CD4-positive, alpha-beta T cell (primary cell): ENCODE measurements at regions not wholly inside any gene's neighbourhood (a gene's known extent, or its start where the extent isn't known, plus 50 kb on each side); places are given as distances from the start of the nearest gene placed in this dataset.

ENCODE experiments used
- ATAC-seq: fragments of 200-7000 bp; cut with Tn5 transposase; one replicate; pipeline ENCODE4 v1.10.0; 2022; ENCODE audit warnings: mild to moderate bottlenecking; ENCODE audit not compliant: poor library complexity
- CTCF ChIA-PET: fragments of 350-600 bp; sonication (Branson Sonifier 250); formaldehyde crosslinking; loops from one replicate; lab custom pipeline; 2021; ENCODE audit warnings: antibody characterized with exemption, inconsistent platforms; lab: Charles Lee
- POLR2A ChIA-PET: fragments of 350-600 bp; sonication (Branson Sonifier 250); formaldehyde crosslinking; loops from one replicate; lab custom pipeline; 2021; ENCODE audit warnings: antibody characterized with exemption, inconsistent platforms; lab: Charles Lee
- DNase-seq, 14 experiments: peaks; one replicate each; pipeline ENCODE4 v3.0.0-alpha.2; 2013 to 2020; ENCODE audit warnings: mixed read lengths in 2 of 14
- H3K27ac ChIP-seq, 2 donors: one replicate each; pipeline versions ENCODE4 v1.5.1 to v1.7.0; 2013; ENCODE audit warnings: low read length in 2 of 2, low read depth in 1 of 2, mild to moderate bottlenecking in 1 of 2
- H3K27me3 ChIP-seq, 2 experiments: 1 replicate in 1 of 2; 2 replicates in 1 of 2; pipeline versions ENCODE4 v1.6.1 to v1.7.0; 2013; ENCODE audit warnings: low read length in 2 of 2, control low read depth in 1 of 2, mild to moderate bottlenecking in 1 of 2, moderate library complexity in 1 of 2; ENCODE audit not compliant: insufficient read depth in 2 of 2, control insufficient read depth in 1 of 2
- H3K36me3 ChIP-seq: one replicate; pipeline ENCODE4 v1.6.1; 2013; ENCODE audit warnings: low read length, control low read depth; ENCODE audit not compliant: insufficient read depth
- H3K4me1 ChIP-seq: one replicate; pipeline ENCODE4 v1.6.1; 2013; ENCODE audit warnings: low read length, control low read depth; ENCODE audit not compliant: insufficient read depth
- H3K4me3 ChIP-seq: one replicate; pipeline ENCODE4 v1.5.1; 2013; ENCODE audit warnings: mild to moderate bottlenecking, low read length, moderate library complexity
- H3K9me3 ChIP-seq, 2 experiments: 1 replicate in 1 of 2; 2 replicates in 1 of 2; pipeline versions ENCODE4 v1.6.1 to v1.7.0; 2013; ENCODE audit warnings: low read length in 2 of 2, mild to moderate bottlenecking in 2 of 2, control low read depth in 1 of 2, moderate library complexity in 1 of 2; ENCODE audit not compliant: control insufficient read depth in 1 of 2, insufficient read depth in 1 of 2
- H3K27ac Mint-ChIP-seq: one replicate; pipeline ENCODE4 v1.8.0; 2020; ENCODE audit warnings: mixed read lengths
- H3K27me3 Mint-ChIP-seq: one replicate; pipeline ENCODE4 v1.8.0; 2021; ENCODE audit warnings: mixed read lengths
- H3K36me3 Mint-ChIP-seq: one replicate; pipeline ENCODE4 v1.8.0; 2021; ENCODE audit warnings: low read depth, mixed read lengths
- H3K4me1 Mint-ChIP-seq: one replicate; pipeline ENCODE4 v1.8.0; 2021; ENCODE audit warnings: low read depth, mixed read lengths
- H3K4me3 Mint-ChIP-seq: one replicate; pipeline ENCODE4 v1.8.0; 2020; ENCODE audit warnings: mild to moderate bottlenecking, mixed read lengths
- H3K9me3 Mint-ChIP-seq: one replicate; pipeline ENCODE4 v1.8.0; 2020; ENCODE audit warnings: mixed read lengths
- intact Hi-C, 2 experiments: fragments of 100-400 bp; cut with DNase I in 1 of 2; cut with micrococcal nuclease in 1 of 2; formaldehyde crosslinking; loops; one replicate each; pipeline versions ENCODE4 v1.15.1 to v1.9.0; 2023 to 2025; cut with DNase I, micrococcal nuclease
- TF ChIP-seq, protein P1 (sequence below): fragments of 200-600 bp; IDR thresholded peaks from one replicate; pipeline ENCODE4 v1.8.0; 2022; ENCODE audit warnings: antibody characterized with exemption, mild to moderate bottlenecking

DNA sequence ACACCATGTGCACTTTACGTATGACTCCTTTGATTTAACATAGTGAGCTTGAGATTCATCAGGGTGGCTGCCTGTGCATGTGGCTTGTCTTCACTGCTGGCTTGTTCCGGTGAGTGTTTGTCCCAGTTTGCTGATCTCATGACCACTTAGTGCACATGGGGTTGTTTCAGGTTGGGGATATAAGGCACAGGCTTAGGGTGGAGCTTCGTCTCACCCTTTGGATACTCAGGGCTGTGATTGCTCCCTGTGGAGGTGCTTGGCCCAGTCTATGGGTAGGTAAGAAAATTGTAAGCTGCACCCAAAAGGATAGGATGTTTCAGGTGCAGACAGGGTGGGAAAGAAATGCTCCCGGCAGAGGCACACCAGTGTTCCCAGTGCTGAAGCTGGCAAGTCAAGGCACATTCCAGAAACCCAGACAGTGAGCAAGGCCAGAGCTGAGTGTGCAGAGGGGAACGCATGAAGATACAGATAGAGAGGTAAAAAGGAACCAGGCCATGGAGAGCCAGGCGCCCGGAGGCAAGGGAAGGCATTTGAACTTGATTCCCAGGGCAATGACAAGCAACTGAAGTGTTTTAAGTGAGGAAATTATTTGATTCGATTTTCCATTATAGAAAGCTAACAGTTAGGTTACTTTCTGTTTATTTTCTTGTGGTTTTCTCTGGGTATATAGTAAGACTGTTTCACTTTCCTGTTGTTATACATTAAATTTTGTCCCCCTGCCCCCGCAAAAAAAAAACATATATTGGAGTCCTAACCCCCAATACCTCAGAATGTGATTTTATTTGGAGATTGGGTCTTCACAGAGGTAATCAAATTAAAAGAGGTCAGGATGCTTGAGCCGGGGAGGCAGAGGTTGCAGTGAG lies 289.8 kb upstream of the KLF6 start:
- Histone ChIP-seq H3K4me3 (peak overlapping the region; percentile 15), H3K27me3 (no peaks in the 10 kb centered on the region), H3K36me3 (no peaks in the 10 kb centered on the region), H3K9me3 (no peaks in the 10 kb centered on the region), H3K27ac (peak overlapping the region in 1 of 2 donors; percentile 39), H3K4me1 (peaks cover 53% of the 10 kb centered on the region)
- DNase-seq (peak in 5 of 14 experiments; percentile 15 to 54 (median 34)), ATAC-seq (peak; percentile 60)
- no peaks in the 10 kb centered on the region for H3K9me3 Mint-ChIP-seq
- intact Hi-C loops: no loop called here
- H3K36me3 Mint-ChIP-seq: no peaks in the 10 kb centered on the region
- H3K4me3 Mint-ChIP-seq: peak overlapping the region; percentile 45
- POLR2A ChIA-PET: interaction anchor here (1.3 to 1.9 kb wide), 2 partner anchors 15 to 290 kb away, joined by 4 read pairs; partner anchors contain the start of gene KLF6
- no peaks in the 10 kb centered on the region for H3K27me3 Mint-ChIP-seq
- TF ChIP-seq, protein P1, sequence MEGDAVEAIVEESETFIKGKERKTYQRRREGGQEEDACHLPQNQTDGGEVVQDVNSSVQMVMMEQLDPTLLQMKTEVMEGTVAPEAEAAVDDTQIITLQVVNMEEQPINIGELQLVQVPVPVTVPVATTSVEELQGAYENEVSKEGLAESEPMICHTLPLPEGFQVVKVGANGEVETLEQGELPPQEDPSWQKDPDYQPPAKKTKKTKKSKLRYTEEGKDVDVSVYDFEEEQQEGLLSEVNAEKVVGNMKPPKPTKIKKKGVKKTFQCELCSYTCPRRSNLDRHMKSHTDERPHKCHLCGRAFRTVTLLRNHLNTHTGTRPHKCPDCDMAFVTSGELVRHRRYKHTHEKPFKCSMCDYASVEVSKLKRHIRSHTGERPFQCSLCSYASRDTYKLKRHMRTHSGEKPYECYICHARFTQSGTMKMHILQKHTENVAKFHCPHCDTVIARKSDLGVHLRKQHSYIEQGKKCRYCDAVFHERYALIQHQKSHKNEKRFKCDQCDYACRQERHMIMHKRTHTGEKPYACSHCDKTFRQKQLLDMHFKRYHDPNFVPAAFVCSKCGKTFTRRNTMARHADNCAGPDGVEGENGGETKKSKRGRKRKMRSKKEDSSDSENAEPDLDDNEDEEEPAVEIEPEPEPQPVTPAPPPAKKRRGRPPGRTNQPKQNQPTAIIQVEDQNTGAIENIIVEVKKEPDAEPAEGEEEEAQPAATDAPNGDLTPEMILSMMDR: no peak
- peak overlapping the region; percentile 74 for H3K27ac Mint-ChIP-seq
- H3K4me1 Mint-ChIP-seq: peaks cover 52% of the 10 kb centered on the region
- CTCF ChIA-PET: no interaction called here

DNA sequence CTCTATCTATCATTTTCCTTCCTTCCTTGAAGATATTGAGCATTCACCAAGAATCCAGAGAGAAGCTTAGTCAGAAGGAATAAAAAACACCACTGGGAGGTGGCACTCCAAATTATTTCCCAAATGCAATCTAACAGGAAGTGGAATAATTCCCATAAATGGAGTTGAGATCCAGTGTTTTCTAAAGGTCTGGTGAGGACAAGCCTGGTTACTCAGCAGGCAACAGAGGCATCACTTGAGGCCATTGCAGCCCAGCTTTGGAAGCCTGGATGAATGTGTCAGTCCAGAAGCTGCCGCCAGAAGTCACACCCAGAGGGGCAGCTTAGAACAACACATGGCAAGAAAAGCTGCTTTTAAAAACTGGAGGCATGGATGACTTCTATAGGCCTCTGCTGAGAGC lies 288.9 kb upstream of the KLF6 start:
- TF ChIP-seq, protein P1: no peak
- CTCF ChIA-PET: no interaction called here
- peak overlapping the region; percentile 74 for H3K27ac Mint-ChIP-seq
- intact Hi-C loops: no loop called here
- Histone ChIP-seq H3K4me3 (no peak overlapping the region), H3K4me1 (peaks cover 49% of the 10 kb centered on the region), H3K27ac (peak overlapping the region in 1 of 2 donors; percentile 39), H3K36me3 (no peaks in the 10 kb centered on the region), H3K27me3 (no peaks in the 10 kb centered on the region), H3K9me3 (no peaks in the 10 kb centered on the region)
- no peak for DNase-seq
- peaks cover 43% of the 10 kb centered on the region for H3K4me1 Mint-ChIP-seq
- no peaks in the 10 kb centered on the region for H3K9me3 Mint-ChIP-seq
- H3K27me3 Mint-ChIP-seq: no peaks in the 10 kb centered on the region
- H3K36me3 Mint-ChIP-seq: no peaks in the 10 kb centered on the region
- ATAC-seq: no peak
- POLR2A ChIA-PET: no interaction called here
- H3K4me3 Mint-ChIP-seq: no peak overlapping the region

DNA sequence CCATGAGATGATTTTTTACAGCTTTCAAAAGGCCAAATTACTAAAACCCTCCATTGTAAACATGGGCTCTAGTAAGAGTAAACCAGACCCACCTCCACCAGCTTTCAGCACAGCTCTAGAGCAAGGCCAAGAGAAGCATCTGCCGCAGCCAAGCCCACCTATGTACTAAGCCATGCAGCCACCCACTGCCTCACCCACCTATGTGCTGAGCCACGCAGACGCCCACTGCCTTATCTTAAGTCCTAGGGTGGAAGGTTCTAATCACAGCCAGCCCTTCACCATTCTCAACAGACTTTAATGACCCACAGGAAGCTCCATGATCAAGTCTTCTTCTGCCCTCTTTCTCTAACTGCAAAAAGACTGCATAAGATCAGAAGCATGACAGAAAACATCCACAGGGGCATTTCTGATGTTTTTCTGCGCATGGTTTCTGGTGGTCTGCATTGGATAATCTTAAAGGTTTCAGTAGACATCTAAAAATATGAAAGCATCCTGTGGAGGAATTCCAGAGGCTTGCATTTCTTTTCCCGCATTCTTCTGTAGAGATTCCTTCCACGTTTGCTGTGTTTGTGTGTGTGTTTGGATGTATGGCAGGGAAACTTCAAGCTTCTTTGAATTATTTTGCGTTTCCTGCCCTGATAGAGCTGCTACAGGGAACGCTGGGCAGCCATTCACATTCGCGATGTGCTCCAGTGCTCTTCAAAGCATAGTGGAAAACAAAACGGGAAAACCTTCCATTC lies 286.1 kb upstream of the KLF6 start:
- intact Hi-C loops: no loop called here
- Mint-ChIP-seq H3K9me3 (no peaks in the 10 kb centered on the region), H3K27me3 (no peaks in the 10 kb centered on the region), H3K27ac (no peak overlapping the region), H3K36me3 (no peaks in the 10 kb centered on the region), H3K4me3 (no peak overlapping the region), H3K4me1 (peaks cover 28% of the 10 kb centered on the region)
- Histone ChIP-seq H3K27ac (no peak overlapping the region), H3K9me3 (no peaks in the 10 kb centered on the region), H3K4me3 (no peak overlapping the region), H3K27me3 (no peaks in the 10 kb centered on the region), H3K36me3 (no peaks in the 10 kb centered on the region), H3K4me1 (peaks cover 39% of the 10 kb centered on the region)
- TF ChIP-seq, protein P1: no peak
- ATAC-seq (no peak), DNase-seq (no peak)
- ChIA-PET POLR2A (no interaction called here), CTCF (interaction anchor here (0.6 kb wide), 1 partner anchor 72 kb away, joined by 3 read pairs; no protein-coding TSS in a partner anchor)
